Psoas muscle (tissue), 7 donors: ENCODE measurements at regions not wholly inside any gene's neighbourhood (a gene's known extent, or its start where the extent isn't known, plus 50 kb on each side); places are given as distances from the start of the nearest gene placed in this dataset.

ENCODE experiments used
- ATAC-seq, 4 donors: fragments of 200-7000 bp; cut with Tn5 transposase; one replicate each; pipeline ENCODE4 v1.9.1; 2020; ENCODE audit warnings: moderate library complexity in 3 of 4, mild to moderate bottlenecking in 2 of 4
- DNase-seq, 2 donors: peaks; one replicate each; pipeline ENCODE4 v3.0.0-alpha.2; 2020
- H3K27ac ChIP-seq: fragments of 200-600 bp; one replicate; pipeline ENCODE4 v1.8.0; 2022
- H3K27me3 ChIP-seq, 3 donors: fragments of 200-600 bp in 1 of 3; one replicate each; pipeline versions ENCODE4 v1.6.1 to v1.8.0; 2013 to 2022; ENCODE audit warnings: low read length in 2 of 3, mild to moderate bottlenecking in 2 of 3, moderate library complexity in 1 of 3; ENCODE audit not compliant: insufficient read depth in 3 of 3
- H3K36me3 ChIP-seq, 2 donors: fragments of 200-600 bp in 1 of 2; one replicate each; pipeline versions ENCODE4 v1.6.1 to v1.8.0; 2013 to 2022; ENCODE audit warnings: low read depth in 1 of 2, mild to moderate bottlenecking in 1 of 2, moderate library complexity in 1 of 2; ENCODE audit not compliant: insufficient read depth in 1 of 2
- H3K4me1 ChIP-seq: fragments of 200-600 bp; one replicate; pipeline ENCODE4 v1.8.0; 2022
- H3K4me3 ChIP-seq: fragments of 200-600 bp; one replicate; pipeline ENCODE4 v1.8.0; 2022; ENCODE audit warnings: mild to moderate bottlenecking
- H3K9me3 ChIP-seq: fragments of 200-600 bp; one replicate; pipeline ENCODE4 v1.8.0; 2022
- CTCF ChIP-seq: fragments of 200-600 bp; IDR thresholded peaks from one replicate; pipeline ENCODE4 v1.8.0; 2022; ENCODE audit warnings: antibody characterized with exemption
- WGBS, 3 donors: extraction: QIAGEN DNeasy Blood & Tissue Kit; methylation state at CpG; one replicate each; pipeline versions ENCODE4 v1.1.6 to v1.1.7; 2013; 5-methylcytosine and 5-hydroxymethylcytosine counted together
- intact Hi-C, 2 donors: fragments of 100-400 bp; cut with DNase I; formaldehyde crosslinking; loops; one replicate each; pipeline versions ENCODE4 v1.11.0 to v1.14.2; 2022
- donor health status: healthy with polysubstance abuse.
- donor health status: DM: no; HTN: no; CAD: no; lungs with moderate emphysema.
- donor health status: Bipolar disorder and iron deficiency.
- donor health status: healthy.
- donor health status: DM: yes; HTN: yes; CAD: no.
- donor health status: DM: no; HTN: no; CAD: no.
- donor health status: DM: yes; HTN: yes; CAD: no.

GRCh38 chr4:181960384-181960783, 282.8 kb upstream of the TENM3 start:
- 84 to 89% (median 85%) methylated on average over 3 of the region's 3 CpGs for WGBS, 3 donors
- Histone ChIP-seq H3K27ac (no peak overlapping the region), H3K4me3 (no peak overlapping the region), H3K4me1 (no peaks in the 10 kb centered on the region), H3K27me3 (no peaks in the 10 kb centered on the region), H3K36me3 (no peaks in the 10 kb centered on the region), H3K9me3 (no peaks in the 10 kb centered on the region)
- intact Hi-C loops, result no loop called here
- TF ChIP-seq CTCF, result no peak
- DNase-seq (no peak), ATAC-seq (no peak)

- H3K4me1 ChIP-seq, result no peaks in the 10 kb centered on the region
- no peaks in the 10 kb centered on the region for H3K9me3 ChIP-seq
- no peaks in the 10 kb centered on the region for H3K36me3 ChIP-seq
- no peak overlapping the region for H3K4me3 ChIP-seq
- 22 to 39% (median 27%) methylated on average over 4 of the region's 4 CpGs for WGBS, 3 donors
- no peak for DNase-seq
- ATAC-seq, result no peak
- no peak for TF ChIP-seq CTCF
- intact Hi-C loops, result no loop called here
- H3K27me3 ChIP-seq, result no peaks in the 10 kb centered on the region
- H3K27ac ChIP-seq, result no peak overlapping the region
Observed at GRCh38 chr4:181962321-181962720, 280.9 kb upstream of the TENM3 start.

GRCh38 chr4:181964731-181965130, 278.5 kb upstream of the TENM3 start:
- Histone ChIP-seq H3K9me3 (no peaks in the 10 kb centered on the region), H3K4me3 (no peak overlapping the region), H3K4me1 (no peaks in the 10 kb centered on the region), H3K27ac (no peak overlapping the region), H3K27me3 (no peaks in the 10 kb centered on the region), H3K36me3 (no peaks in the 10 kb centered on the region)
- WGBS, 3 donors, result 86 to 90% (median 87%) methylated on average over 8 of the region's 8 CpGs
- intact Hi-C loops, result no loop called here
- TF ChIP-seq CTCF, result no peak
- ATAC-seq (no peak), DNase-seq (no peak)

- no peak overlapping the region for H3K27ac ChIP-seq
- H3K4me3 ChIP-seq, result no peak overlapping the region
- H3K27me3 ChIP-seq, result no peaks in the 10 kb centered on the region
- no peaks in the 10 kb centered on the region for H3K9me3 ChIP-seq
- no peak for TF ChIP-seq CTCF
- no peaks in the 10 kb centered on the region for H3K4me1 ChIP-seq
- no peak for ATAC-seq
- no peak for DNase-seq
- 59 to 72% (median 66%) methylated on average over 1 of the region's 1 CpG for WGBS, 3 donors
- H3K36me3 ChIP-seq, result no peaks in the 10 kb centered on the region
- intact Hi-C loops, result no loop called here
Observed at GRCh38 chr4:181966104-181966551, 277.1 kb upstream of the TENM3 start.

GRCh38 chr4:181967401-181967800, 275.8 kb upstream of the TENM3 start:
- no peak overlapping the region for H3K27ac ChIP-seq
- no peaks in the 10 kb centered on the region for H3K4me1 ChIP-seq
- DNase-seq, result no peak
- no peaks in the 10 kb centered on the region for H3K9me3 ChIP-seq
- intact Hi-C loops, result no loop called here
- no peaks in the 10 kb centered on the region for H3K36me3 ChIP-seq
- no peak for ATAC-seq
- no peaks in the 10 kb centered on the region for H3K27me3 ChIP-seq
- no peak overlapping the region for H3K4me3 ChIP-seq
- WGBS, 3 donors, result 76 to 88% (median 83%) methylated on average over 3 of the region's 3 CpGs
- no peak for TF ChIP-seq CTCF
